Activated CD4-positive, alpha-beta T cell treated with anti-CD3 and anti-CD28 coated beads, Interleukin-2, amount 50 U/mL, for 4 hours (primary cell): ENCODE measurements at regions not wholly inside any gene's neighbourhood (a gene's known extent, or its start where the extent isn't known, plus 50 kb on each side); places are given as distances from the start of the nearest gene placed in this dataset.
A peak's percentile ranks its signal among the peaks of the same experiment; 100 is the strongest.
"Not testable (repeated sequence)": the region's sequence is repeated elsewhere in the genome, so short reads cannot be mapped to it uniquely, and the experiment has no call there.

Experiments used
- DNase-seq, 2 experiments: peaks; one replicate each; pipeline ENCODE4 v3.0.0-alpha.2; 2020

DNA sequence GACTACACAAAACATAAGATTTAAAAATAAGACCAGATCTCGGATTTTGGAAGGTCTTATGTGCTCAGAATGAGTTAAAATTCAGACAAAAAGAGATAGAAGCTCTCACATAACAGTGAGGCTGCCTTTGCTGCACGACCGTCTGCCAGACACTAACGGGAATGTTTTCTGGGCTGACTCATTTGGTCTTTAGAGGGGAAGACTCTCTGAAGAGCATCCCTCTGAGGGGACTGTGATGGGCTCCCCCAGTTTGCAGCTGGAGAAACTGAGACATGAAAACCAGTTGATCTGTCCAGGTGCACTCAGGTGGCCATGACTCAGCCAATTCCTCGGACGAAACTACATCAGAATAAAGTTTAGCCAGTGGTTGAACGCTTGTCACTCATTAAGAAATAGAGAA is 153.9 kb downstream of the RNASET2 start:
- DNase-seq, result no peak

DNA sequence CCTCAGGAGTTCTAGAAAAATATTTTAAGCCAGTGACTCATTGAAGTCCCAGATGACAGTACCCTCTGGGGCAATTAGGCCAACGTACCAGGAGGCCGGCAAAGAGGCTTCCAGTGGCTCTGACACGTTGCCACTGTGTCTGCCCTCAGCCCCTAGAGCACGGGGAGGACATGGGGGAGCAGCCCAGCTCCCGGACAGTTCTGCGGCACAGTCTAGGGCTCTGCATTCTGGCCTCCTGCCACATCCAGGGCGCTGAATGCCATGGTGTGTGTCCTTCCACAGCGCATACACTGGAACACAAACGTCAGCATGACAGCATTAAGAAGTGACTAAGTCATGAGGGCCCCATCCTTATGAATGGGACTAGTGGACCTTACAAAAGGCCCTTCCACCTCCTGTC is 156.2 kb downstream of the RNASET2 start:
- DNase-seq, result no peak

- DNase-seq, result no peak
These were observed 157.7 kb downstream of the RNASET2 start for GRCh38 chr6:166798652-166799051.

DNA sequence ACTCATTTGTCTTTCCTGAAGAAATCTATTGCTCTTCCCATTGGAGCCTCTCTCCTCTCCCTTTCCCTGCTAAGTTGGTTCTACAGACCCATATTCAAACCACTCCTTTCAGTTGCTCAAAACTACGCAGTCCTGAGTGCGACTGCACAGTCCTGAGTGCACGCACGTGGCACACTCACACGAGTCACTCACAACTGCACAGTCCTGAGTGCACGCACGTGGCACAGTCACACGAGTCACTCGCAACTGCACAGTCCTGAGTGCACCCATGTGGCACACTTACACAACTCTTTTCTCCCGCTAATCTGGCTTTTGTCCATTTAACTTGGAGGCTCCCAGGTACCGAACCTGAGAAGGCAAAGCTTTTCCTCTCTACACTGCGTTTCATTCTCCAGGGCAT is 159.7 kb downstream of the RNASET2 start:
- DNase-seq, result no peak

DNA sequence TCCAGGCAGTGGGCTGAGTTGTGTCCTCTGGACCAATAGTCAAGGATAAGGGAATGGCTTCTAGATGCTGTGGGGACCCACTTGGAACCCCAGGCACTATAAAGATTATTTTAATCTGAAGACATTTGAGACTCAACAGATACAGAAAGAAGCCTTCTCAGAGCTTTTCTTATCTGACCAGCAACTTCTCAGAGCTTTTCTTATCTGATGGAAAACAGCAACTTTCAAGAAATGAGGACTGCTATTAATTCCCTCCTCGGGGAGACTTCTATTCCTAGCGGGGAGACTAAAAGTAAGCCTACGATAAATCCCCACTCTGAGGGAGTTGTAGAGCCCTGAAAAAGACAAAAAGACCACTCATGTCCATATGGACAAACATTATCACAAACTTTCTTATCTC is 160.5 kb downstream of the RNASET2 start:
- no peak for DNase-seq

DNA sequence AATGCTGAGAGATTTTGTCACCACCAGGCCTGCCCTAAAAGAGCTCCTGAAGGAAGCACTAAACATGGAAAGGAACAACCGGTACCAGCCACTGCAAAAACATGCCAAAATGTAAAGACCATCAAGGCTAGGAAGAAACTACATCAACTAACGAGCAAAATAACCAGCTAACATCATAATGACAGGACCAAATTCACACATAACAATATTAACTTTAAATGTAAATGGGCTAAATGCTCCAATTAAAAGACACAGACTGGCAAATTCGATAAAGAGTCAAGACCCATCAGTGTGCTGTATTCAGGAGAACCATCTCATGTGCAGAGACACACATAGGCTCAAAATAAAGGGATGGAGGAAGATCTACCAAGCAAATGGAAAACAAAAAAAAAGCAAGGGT is 163.8 kb upstream of the RPS6KA2 start:
- not testable (repeated sequence) for DNase-seq

GRCh38 chr6:166788846-166789529 is 161.9 kb upstream of the RPS6KA2 start:
- DNase-seq, result not testable (repeated sequence)

GRCh38 chr6:166786704-166787293 is 159.7 kb upstream of the RPS6KA2 start:
- no peak for DNase-seq

DNA sequence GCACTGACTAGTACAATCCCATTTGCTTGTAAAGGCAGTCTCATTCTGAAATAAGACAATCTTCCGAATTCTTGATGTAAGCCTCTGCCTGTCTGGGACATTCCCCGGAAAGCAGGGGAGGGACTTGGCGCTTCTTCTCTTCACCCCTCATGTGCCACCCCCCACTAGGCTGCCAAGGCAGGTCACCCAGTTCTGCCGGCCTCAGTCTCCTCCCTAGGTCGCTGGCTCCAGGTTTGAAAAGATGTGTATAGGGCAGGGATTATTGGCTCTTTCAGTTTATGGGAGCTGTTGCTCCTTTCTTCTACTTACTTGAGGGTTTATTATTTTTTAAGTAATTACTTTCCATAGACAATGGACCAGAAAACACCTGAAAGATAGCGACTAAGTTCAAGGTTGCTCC is 158.1 kb upstream of the RPS6KA2 start:
- no peak for DNase-seq

GRCh38 chr6:166784691-166785090 is 157.6 kb upstream of the RPS6KA2 start:
- no peak for DNase-seq

- DNase-seq, result no peak
These were observed 155.5 kb upstream of the RPS6KA2 start for GRCh38 chr6:166782520-166782919.

DNA sequence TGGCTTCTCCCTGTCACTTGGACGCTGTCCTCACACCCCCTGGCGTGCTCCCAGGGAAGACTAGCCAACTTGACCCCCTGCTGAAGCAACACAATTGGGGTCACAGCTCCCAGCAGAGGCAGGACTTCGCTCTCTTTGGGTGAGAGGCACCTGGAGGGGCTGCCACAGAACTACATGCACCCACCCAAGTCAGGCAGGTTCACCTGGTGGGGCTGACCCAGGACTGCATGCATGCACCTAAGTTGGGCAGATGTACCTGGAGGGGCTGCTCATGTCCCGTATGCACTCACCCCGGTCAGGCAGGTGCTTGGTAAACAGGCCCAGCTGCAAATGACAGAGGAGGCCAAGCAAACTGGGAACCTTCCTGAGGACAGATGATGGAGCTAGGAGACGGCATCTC is 154.3 kb upstream of the RPS6KA2 start:
- no peak for DNase-seq

DNA sequence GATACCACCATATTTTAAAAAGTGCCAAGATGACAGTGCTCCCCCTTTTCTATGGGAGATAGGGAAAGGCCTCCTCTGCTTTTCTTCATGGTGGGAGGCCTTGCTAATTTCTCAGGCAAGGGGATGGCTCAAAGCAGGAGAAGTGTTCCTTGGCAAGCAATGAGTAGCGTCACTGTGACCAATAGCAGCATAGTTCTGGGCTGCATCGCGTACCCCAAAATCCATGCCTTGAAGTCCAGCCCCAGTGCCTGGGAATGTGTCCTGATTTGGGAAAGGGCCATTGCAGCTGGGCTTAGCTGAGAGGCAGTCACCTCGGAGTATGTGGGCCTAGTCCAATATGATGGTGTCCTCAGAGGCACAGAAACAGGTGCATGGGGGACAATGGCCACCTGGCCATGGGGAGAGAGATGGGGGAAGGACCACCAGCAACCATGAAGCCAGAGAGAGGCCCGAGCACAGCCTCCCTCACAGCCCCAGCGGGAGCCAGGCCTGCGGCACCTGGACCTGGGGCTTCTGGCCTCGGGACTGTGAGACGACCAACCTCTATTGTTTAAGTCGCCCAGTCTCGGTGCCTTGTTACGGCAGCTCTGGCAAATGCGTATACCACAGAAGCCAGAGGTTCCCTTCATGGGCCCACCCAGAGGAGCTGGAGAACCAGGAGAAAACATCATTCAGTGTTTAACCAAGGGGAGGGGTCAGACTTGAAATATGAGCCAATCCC is 153.1 kb upstream of the RPS6KA2 start:
- DNase-seq, result no peak

DNA sequence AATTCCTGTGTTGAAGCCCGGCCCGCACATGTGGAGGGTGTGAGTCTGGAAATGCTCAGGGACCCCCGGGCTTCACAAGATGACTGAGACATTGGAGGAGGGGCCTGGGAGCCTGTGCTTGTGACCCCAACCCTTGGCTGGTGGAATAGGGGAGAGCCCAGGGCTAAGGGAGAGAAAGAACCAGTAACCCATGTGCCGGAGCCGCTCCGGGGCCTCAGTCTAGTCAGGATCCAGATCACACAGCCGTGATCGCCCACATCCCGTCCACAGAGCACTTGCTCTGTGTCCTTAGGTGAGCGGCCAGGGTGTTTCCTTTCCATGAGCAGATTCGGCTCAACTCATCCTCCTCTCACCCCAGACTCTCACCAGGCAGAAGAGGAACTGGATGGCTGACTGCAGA is 152.3 kb upstream of the RPS6KA2 start:
- no peak for DNase-seq

DNA sequence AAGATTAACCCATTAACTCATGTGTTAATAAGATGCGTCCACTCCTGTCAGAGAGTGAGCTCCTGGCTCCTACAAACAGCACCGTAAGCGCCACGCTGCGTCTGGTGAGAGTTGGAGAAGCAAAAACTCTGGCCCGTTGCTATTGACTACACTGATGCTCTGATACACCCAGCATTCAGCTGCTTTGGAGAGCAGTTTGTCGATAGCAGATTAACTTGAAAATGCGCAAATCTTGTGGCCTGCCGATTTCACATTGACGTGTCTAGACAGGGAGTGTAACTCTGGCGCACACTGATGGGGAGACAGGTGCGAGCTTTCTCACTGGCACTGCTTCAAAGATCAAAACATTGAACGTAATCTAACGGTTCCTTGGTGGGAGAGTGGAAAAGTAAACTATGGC is 151.7 kb upstream of the RPS6KA2 start:
- no peak for DNase-seq

DNA sequence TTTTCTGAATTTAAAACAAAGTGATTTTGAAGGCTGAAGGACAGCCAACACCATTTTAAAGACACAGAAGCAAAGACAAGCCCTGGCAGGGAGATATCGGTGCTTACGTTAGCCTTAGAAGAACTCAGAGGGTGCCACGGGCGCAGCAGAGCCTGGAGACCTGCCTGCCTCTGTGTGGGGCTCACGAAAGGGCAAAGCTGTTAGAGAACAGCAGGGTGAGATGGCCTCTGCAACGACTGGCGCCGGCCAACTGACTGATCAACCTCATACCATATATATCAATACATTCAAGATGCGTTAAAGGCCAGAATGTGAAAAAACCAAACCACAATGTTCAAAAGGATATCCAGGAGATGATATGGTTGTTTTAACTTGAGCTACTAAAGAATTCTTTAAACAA is 151.0 kb upstream of the RPS6KA2 start:
- DNase-seq, result no peak

DNA sequence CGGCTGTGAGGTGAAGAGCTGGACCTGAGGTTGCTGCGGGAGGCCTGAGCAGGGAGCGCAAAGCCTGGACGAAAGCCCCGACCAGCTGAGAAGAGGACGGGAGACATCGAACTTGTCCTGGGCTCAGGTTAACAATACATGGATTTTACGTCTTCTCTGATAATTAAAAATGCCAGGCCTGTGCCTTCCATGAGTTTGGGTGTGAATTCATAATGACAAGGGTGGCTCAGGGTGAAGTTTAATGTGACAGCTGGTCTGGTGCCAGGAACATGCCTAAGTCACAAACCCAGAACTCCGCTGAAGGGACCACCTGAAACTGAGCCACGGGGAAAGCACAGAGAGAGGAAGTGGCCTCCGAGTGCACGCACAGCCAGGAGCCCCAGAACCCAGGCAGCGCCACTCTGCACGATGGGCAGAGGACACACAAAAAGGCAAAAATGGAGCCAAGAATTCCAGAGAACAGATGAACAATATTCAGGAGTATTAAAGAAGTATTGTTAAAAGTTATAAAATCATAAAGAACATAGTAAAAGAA is 150.1 kb upstream of the RPS6KA2 start:
- DNase-seq, result no peak

- no peak for DNase-seq
These were observed 149.5 kb upstream of the RPS6KA2 start for GRCh38 chr6:166776571-166776970.

- no peak for DNase-seq
These were observed 148.8 kb upstream of the RPS6KA2 start for GRCh38 chr6:166775923-166776220.

DNA sequence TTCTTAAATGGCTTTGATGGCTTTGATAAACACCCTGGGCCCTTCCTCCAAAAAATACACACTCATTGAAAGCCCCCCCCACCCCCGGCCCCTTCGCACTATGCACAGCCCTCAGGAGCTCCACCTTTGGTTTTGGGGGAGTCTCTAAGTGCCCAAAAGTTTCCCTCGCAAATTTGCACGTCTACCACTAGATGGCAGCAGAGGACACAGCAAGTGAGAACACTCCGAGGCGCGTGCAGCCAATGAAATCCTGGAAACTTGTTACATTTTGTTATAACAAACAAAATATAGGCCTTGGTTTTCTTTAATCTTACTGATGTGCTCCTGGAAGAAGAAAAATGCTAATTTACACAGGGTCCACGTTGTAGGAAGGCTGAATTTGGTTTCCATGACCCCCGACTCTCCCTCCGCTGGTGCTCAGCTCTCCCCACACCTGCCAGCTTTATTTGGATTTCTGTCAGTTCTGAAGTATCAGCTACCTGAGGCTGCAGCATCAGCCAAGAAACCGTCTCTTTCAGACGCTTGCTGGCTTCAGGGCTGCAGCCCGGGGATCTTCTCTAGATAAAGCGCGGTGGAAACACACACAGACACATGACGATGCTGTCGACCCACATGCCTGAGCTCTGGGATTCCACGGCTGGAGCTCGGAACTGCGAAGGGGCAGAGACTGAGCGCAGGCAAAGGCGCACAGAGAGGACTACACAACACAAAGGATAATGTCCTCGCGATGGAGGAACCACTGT is 148.3 kb upstream of the RPS6KA2 start:
- peak; percentile 47 to 50 for DNase-seq

DNA sequence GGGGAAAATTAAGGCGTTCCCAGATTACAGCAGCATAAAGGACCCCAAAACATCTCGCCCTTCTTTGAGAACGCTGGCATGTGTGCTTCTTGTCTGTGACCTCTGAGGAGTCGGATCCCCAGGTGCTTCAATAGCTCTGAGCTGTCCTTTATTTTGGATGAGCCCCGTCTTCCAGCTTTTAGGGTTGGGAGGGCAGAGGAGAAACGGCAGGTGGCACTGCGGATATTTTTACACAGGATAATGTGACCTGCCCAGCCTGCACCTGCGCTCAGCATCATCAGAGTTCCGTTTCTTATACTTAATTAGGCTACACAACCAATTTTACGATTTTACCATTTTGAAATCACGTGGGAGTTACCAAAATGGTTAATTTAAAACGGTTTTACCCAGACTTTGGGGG is 147.7 kb upstream of the RPS6KA2 start:
- DNase-seq, result no peak

GRCh38 chr6:166774292-166774691 is 147.2 kb upstream of the RPS6KA2 start:
- no peak for DNase-seq

GRCh38 chr6:166772518-166772917 is 145.5 kb upstream of the RPS6KA2 start:
- no peak for DNase-seq

DNA sequence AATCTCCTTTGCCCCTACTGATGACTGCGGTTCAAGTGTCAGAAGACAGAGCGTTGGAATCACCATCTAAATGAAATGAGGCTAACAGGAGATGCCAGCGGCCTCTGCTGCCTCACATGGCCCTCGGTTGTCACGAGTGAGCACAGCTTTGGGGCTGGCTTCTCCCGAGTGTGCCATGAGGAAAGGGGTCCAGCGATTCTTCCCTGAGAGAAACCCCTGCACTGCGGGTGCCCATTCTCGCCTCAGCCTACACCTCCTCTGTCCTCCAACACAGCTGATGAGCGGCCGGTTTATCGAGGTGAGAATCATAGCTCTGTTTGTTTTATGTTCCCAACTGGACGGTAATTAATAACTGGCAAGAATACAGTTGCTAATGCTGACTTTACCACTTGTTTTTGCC is 144.7 kb upstream of the RPS6KA2 start:
- no peak for DNase-seq
